OCI-M2 (cell line): ENCODE measurements at regions not wholly inside any gene's neighbourhood (a gene's known extent, or its start where the extent isn't known, plus 50 kb on each side); places are given as distances from the start of the nearest gene placed in this dataset.
"Not testable (repeated sequence)": the region's sequence is repeated elsewhere in the genome, so short reads cannot be mapped to it uniquely, and the experiment has no call there.

Source experiments
- DNase-seq: peaks from one replicate; lab custom pipeline; 2025; ENCODE audit not compliant: unreplicated experiment; lab: John Stamatoyannopoulos, UW

- DNase-seq = no peak
These were observed 237.8 kb upstream of the LRIG3 start for GRCh38 chr12:59158066-59158465.

GRCh38 chr12:59155448-59155847 lies 235.1 kb upstream of the LRIG3 start:
- no peak for DNase-seq

GRCh38 chr12:59151243-59151642 lies 230.9 kb upstream of the LRIG3 start:
- DNase-seq = no peak

- peak; percentile 6 for DNase-seq
These were observed 229.8 kb upstream of the LRIG3 start for GRCh38 chr12:59149995-59150642.

- DNase-seq = no peak
These were observed 227.5 kb upstream of the LRIG3 start for GRCh38 chr12:59147791-59148190.

GRCh38 chr12:59142183-59142790 lies 222.0 kb upstream of the LRIG3 start:
- no peak for DNase-seq

GRCh38 chr12:59134750-59135149 lies 214.4 kb upstream of the LRIG3 start:
- no peak for DNase-seq

GRCh38 chr12:59131462-59131861 lies 211.2 kb upstream of the LRIG3 start:
- no peak for DNase-seq

GRCh38 chr12:59122784-59123183 lies 202.5 kb upstream of the LRIG3 start:
- DNase-seq = no peak

GRCh38 chr12:59121451-59121850 lies 201.1 kb upstream of the LRIG3 start:
- DNase-seq = no peak

GRCh38 chr12:59119676-59120075 lies 199.4 kb upstream of the LRIG3 start:
- no peak for DNase-seq

- no peak for DNase-seq
These were observed 198.1 kb upstream of the LRIG3 start for GRCh38 chr12:59118356-59118755.

- no peak for DNase-seq
These were observed 195.7 kb upstream of the LRIG3 start for GRCh38 chr12:59115995-59116394.

- no peak for DNase-seq
These were observed 195.2 kb upstream of the LRIG3 start for GRCh38 chr12:59115526-59115925.

GRCh38 chr12:59113831-59114615 lies 193.7 kb upstream of the LRIG3 start:
- DNase-seq = no peak

- no peak for DNase-seq
These were observed 191.5 kb upstream of the LRIG3 start for GRCh38 chr12:59111851-59112250.

- not testable (repeated sequence) for DNase-seq
These were observed 188.2 kb upstream of the LRIG3 start for GRCh38 chr12:59108516-59108915.

- DNase-seq = no peak
These were observed 180.3 kb upstream of the LRIG3 start for GRCh38 chr12:59100585-59100984.

- no peak for DNase-seq
These were observed 177.6 kb upstream of the LRIG3 start for GRCh38 chr12:59097876-59098275.

GRCh38 chr12:59096246-59096645 lies 175.9 kb upstream of the LRIG3 start:
- no peak for DNase-seq

- DNase-seq = no peak
These were observed 172.9 kb upstream of the LRIG3 start for GRCh38 chr12:59093073-59093772.

GRCh38 chr12:59088673-59089072 lies 168.4 kb upstream of the LRIG3 start:
- DNase-seq = no peak
